KG1 (cell line): ENCODE measurements at regions not wholly inside any gene's neighbourhood (a gene's known extent, or its start where the extent isn't known, plus 50 kb on each side); places are given as distances from the start of the nearest gene placed in this dataset.

Source experiments
- DNase-seq: peaks from one replicate; lab custom pipeline; 2025; lab: John Stamatoyannopoulos, UW

DNA sequence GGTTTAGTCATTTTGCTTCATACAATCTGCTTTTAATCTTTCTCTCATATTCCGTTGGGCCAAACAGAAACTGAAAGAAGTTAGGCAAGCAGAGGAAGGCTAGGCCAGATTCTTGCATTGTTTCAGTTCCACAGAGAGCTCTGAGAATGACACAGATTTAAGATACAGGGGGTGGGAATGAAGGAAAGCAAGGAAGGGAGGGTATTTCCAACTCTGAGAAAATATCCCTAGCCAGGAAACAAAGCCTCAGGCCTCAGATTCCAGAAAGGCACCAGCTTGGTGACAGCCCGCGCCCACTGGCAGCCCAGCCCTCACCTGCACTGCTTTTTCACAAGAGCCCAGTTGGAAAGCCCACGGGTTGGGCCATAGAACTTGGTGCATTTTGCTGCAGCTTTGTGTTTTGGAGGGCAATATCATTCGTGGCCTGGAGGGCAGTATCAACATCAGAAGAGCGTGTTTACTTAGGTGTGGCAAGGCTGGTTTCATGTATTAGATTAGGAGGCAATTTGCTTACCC is 63.5 kb downstream of the ENC1 start:
- DNase-seq = no peak

DNA sequence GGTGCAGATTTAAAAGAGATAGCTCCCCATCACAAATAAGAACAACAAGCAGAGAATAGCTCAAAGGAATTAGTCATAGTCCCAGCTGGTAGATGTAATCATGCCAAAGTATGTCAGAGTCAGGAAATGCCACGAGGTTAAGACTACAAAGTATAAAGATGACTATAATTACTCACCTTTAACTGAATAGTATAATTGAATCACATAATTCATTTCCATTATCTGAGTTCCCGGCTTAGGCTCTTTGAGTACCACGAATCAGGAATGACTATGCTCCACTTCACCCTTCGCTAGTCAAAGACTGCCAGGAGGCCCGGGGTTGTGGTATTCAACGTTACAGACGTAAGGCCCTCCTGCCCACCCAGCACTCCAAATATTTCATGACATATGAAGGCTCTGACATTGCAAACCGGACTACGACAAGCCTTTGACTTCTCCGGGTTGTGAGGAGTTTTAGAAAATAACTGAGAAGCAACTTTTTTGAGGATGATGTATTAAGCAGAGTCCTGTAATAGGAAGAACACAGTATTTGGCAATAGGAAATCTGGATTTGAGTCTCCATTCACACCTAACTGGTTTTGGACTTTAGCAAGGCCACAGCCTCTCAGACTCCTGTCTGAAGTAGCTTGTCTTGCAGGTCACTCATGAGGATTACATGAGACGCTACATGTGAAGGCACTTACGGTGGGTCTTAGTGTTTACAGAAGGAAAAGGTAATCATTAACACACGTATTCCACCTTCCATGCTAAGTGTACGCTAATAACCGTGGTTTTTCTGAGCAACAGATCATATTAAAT is 64.6 kb downstream of the ENC1 start:
- no peak for DNase-seq

DNA sequence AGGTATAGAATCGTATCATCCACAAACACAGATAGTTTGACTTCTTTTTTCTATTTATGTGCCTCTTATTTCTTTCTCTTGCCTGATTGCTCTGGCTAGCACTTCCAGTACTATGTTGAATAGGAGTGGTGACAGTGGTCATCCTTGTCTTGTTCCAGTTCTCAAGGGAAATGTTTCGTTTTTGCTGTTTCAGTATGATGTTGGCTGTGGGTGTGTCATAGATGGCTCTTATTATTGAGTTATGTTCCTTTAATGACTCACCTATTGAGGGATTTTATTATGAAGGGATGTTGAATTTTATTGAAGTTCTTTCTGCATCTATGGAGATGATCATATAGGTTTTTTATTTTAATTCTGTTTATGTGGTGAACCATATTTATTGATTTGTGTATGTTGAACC is 70.3 kb downstream of the ENC1 start:
- no peak for DNase-seq

DNA sequence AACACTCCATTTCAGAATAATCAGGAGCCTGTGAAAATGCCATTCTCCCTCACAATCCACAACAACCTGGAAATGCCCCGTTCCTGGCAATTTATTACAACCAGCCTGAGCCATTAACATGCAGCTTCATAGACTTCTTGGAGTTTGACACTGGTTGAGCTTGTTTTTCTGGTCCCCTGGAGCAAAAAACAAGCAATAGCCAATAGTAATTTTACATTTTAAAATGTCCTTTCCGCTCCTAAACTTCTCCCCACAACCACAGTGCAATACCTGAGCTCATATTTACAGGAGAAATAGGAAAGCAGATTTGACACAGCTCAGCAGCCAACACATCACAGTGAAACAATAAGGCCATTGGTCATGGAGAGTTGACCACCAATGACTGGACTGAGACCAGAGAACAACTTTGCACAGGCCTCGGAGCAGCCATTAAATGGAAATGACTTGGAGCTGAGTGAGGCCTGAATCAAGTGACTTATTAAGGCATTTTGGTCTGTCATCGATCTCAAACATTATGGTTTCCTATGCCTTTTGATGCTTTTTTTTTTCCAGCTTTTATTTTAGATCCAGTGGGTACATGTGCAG is 73.0 kb downstream of the ENC1 start:
- DNase-seq = no peak

DNA sequence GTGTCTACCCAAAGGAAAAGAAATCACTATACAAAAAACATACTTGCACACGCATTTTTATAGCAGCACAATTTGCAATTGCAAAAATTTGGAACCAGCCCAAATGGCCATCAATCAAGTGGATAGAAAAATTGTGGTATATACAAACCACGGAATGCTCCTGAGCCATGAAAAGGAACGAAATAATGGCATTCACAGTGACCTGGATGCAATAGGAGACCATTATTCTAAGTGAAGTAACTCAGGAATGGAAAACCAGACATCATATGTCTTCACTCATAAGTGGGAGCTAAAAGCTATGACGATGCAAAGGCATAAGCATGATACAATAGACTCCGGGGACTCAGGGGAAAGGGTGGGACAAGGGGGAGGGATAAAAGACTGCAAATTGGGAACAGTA is 78.4 kb downstream of the ENC1 start:
- DNase-seq = no peak

DNA sequence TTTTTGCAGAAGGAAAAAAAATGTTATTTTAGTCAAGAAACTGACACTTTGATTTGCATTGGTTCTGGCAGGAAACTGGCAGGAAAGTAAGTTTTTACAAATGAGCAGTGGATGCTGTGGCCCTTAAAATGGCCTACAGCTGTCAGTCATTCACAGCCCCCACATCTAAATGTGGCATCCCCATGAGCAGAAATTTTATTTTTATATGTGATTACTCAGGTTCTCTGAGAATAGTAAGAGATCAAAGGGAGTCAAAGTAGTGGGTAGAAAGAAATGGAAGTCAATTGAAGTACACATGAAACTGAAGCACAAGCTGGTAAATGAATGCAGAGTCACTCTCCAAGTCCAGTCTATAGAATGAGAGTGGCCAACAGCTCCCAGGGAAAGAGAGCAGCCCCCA is 80.3 kb downstream of the ENC1 start:
- no peak for DNase-seq

DNA sequence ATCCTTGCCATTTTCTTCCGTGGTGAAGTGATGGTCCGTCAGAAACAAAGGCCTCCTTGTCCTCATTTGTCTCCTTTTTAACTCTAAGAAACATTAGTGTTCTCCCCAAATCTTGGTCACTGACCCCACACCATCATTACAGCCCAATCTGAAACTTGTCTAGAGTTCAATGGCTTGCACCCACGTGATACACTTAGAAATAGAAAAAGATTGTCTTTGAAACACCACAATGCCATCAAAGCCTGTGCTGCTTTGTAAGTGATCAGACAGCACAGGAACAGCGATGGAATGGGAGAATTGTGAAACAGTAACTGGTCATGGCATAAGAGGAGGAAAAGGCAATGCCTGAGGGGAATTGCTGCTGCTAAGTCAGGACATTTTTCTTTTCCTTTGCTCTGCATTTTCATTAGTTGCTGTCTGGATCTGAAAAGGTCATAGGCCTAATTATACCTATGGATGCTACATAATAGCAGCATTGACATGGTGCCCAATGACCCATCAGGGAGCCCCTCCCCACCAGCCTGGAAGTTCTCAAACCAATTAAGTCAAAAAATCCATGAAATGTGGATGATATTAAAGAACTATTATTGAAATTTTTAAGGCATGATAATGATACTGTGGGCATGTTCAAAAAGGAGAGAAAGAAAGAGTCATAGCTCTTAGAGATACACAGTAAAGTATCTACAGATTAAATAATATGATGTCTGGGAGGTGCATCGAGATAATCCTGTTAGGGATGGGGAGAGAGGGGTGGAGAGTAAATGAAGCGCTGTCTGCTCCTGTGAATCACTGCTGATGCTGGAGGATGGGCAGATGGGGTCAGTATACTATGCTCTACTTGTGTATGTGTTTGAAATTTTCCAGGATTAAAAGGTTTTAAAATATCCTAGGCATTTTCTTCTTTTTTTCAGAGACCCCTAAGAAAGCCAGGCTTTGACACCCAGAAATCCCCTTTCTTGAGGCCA is 83.6 kb downstream of the ENC1 start:
- no peak for DNase-seq

DNA sequence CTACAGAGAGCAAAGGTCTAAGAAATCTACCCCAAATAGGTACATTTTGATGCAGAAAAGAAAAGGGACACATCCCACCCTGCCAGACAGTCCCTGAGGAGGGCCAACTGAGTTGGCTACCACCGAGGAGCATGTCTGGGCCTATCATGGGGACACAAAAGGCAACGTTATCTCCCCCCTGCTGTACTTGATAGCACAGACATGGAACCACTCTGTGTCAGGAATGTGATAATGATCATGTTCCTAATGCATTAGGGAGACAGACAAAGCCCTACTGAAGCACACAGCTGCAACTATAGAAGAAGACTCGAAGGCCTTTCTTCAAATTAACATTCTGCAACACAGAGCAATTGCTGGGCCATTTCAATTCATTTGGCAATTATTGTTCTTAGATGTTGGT is 84.5 kb downstream of the ENC1 start:
- DNase-seq = no peak

DNA sequence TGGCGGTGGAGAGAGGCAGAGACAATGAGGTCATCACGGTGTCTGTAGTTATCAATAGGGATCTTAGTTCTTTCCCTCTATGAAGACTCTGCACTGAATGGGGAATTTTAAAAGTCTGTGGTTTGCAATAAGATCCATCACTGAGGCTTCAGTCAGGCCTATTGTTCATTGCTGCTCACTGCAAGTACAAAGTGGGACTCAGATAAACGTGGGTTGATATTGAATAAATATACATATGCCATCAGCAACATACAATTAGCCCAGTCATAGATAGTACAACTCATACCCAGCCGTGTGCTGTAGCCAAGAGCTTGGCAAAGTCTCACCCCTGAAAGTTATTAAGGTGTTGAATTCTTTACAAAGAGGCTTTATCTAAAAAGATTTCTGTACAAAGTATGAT is 88.4 kb downstream of the ENC1 start:
- DNase-seq = no peak

DNA sequence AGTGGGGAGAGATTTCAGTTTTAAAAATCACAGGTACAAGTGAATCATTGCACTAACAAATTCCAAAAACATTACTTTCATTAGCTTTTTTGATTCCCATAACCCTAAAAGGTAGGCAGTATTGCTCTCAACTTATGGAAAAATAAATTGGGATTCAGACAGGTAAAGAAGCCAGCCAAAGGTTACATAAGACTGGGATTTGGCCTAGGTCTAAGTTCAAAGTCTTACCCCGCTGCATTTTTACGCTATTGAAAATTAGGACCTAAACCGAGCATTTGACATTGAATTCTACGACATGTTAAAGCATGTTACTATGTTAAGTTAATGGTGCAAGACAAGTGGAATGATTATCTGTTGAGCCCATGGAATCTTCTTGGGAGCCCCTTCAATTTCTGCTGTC is 89.6 kb downstream of the ENC1 start:
- no peak for DNase-seq

DNA sequence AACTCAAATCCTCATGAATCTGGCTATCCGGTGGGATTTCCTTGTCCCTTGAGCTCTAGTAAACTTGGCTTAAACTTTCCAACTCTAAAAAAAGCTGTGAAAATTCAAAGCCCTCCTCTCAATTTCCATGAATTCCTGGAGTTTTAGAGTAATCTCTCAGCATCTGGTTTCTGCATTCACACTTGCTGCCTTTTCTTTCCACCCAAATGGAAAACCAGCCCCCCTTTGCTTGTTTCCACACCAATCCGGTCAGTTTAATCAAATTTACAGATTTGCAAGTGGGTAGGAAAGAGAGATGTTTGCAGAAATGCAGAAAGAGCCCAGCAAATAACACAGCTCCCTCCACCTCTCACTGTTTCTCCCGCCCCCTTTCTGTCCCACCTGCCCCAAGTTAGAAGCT is 91.1 kb downstream of the ENC1 start:
- DNase-seq = no peak

DNA sequence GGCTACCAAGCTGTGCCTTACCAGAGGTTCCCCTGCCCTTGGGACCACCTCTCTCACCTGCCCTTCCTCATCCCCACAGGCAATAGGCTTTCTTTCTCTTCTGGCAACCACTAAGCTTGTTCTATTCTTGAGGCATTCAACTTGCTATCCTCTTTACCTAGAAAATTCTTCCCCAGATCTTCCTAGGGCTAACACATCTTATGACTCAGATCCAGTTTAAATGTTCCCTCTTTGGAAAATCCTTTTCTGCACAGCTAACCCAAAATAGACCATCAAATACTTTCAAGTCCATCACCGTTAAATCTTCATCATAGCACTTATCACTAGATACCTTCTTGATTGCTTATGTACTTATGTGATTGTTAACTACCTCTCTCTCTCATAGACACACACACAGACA is 93.7 kb downstream of the ENC1 start:
- no peak for DNase-seq

DNA sequence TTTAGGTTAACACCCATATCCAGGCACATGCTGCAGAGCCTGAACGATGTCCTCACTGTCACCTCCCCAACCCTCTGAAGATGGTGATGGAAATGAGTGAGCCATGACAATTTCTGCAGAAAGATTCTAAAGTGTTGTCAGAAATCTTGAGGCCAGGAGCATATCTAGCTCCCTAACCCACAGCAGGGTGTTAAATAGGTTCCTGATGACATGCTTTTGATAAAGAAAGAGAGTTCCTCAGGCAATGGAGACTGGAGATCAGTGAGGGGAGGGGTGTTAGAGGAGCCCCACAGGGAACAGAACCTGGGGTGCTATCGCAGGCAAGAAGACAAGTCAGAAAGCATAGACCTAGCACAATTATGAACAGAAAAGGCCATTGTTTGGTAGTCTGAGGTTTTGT is 95.7 kb downstream of the ENC1 start:
- DNase-seq = no peak

DNA sequence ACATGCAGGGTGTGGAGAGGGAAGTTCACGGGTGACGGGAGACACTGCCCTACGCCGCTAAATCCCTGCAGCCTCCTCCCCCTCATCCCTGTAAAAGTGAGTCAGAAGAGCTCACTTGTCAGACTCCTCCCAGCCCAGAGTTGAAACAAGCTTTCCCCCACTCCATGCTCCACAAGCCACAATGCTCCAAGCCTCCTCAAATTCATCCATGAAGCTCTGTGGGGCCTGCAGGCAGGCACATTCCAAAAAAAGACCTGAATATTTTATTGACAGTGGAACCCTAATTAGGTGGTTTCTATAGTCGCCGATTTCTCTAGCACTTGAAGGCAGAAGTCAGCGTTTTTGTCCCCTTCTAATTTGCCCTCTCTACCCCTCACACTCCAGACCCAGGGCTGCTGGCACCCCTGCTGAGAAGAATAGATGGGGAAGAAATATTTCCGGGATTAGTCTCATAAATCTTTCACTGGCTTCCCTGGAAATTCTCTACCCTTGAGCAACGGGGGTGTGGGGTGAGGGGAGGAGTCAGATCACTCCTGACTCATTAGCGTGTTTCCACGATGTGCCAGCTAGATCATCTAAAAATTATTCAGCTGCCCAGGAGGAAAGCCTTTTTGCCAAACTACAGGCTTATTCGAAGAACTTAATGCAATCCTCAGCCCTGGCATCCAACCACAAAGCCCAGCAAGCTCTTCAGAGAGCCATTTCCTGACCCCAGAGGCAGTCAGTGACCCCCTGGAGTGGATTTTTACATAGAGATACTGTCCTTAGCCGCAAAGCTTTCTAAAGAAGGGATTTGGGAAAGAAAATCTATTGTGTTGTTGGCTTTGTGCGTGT is 97.1 kb downstream of the ENC1 start:
- DNase-seq = no peak

DNA sequence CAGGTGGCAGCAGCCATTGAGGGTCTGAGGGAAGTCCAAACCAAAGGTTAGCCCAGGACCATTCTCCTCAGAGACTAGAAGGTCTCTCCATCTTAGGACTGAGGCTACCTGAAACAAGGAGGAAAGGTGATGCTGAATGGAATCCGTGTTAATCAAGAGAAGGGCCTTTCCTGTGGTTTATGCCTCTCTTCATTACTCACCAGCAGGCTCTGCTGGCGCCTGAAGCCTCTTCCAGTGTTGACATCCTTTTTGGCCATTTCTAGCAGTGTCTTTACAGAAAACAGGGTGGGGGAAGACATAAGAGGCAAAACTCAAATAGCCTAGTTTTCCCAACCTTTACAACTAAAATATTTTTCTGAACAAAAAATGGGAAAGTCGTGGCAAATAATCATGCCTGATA is 98.0 kb downstream of the ENC1 start:
- DNase-seq = no peak

DNA sequence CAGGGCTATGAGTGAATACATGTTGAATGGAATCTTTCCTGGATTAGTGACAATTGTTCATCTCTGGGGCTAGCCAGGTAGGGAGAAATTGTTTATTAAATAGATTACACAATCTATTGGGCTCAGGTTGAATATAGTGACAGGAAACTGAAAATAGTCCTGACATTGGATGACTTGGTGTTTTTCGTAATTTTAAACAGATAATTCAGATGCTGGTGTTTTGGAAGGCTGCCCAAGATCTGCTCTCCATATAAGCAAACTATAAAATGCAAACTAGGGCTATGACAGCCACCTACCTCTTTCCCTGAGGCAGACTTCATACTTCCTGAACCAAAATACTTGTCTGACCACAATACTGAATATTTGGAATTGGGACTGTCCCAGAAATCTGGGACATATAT is 99.1 kb downstream of the ENC1 start:
- DNase-seq = no peak

DNA sequence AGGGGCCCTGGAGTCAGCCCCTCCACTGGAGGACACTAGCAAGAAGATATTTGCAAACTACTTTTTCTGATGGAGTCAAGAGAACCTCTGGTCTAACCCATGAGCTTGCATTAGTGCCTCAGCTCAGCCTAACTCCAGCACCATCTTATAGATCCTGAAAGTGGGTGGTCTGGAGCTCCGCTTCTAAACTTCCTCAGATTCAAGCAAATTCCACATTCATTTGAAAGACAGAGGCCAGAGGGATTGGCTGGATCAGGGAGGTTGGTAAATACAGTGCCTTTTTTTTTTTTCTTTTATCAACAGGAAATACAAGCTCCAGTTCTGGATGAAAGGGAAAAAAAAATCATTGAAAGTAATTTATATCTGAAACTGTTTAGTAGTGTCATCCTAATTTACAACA is 99.9 kb downstream of the ENC1 start:
- no peak for DNase-seq

DNA sequence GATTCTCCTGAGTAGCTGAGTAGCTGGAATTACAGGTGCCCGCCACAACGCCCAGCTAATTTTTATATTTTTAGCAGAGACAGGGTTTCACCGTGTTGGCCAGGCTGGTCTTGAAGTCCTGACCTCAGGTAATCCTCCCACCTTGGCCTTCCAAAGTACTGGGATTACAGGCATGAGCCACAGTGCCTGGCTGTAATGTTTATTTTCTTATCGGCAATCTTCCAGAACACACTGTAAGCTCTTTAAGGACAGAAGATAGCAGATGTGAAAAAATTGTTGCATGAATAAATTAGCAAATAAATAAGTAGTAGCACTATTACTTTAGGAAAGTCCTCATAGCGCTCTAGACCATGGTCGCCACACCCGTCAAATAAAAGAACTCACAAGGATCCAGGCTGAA is 100.5 kb downstream of the ENC1 start:
- no peak for DNase-seq

DNA sequence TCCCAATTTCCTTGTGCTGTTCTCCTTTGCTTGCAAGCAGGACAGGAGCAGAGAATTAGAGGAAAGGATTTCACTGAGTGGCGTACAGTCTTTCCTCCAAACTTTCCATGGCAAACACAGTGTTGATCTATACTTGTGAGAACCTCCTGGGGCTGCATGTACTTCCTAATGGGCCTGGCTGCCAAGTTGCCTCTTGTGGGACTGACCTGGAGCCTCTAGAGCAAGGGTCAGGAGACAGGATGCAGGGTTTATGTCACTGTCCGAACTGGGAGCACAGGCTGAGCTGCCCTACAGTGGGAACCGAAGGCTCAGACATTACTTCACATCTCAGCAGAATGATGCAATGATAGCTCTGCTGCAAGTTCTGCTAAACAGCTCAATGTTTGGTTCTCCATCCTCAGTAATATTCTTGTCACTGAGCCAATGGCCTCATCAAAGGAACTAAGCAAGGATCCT is 102.3 kb downstream of the ENC1 start:
- DNase-seq = no peak

DNA sequence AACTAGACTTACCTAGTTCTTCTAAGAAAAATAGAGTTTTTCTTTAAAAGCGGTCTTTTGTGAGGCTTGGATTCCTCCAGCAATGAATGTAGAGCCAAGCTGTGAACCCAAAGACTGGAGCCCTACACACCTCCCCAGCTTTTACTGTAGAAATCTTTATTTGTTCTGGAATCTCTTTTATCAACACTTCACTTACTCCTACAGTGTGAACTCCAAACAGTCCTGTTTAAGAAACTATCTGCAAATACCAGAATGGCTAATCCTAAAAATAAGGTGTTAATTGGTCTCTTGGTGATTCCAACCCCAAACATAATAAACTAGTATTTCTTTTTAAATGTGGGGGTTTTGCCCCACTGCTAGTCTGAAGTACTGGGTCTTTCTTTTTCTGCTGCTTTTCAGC is 103.9 kb downstream of the ENC1 start:
- no peak for DNase-seq

DNA sequence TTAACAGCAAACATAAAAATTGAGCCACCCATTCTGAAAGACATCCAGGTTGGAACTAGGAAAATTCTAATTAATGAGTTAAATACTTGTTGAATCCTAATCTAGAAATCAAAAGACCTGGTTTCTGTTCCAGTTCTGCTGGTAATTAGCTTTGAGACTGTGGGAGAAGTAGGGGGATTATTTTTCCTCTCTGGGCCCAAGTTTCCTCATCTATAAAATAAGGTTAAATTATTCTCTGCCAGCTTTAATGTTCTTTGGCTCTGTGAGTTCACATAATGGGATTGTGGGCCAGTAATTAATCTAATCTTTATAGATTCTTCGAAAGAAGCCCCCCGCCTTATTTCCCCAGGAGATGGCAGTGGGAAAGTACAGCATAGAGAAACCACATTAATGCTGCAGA is 104.6 kb downstream of the ENC1 start:
- DNase-seq = no peak
